ENCODE measurements at regions not wholly inside any gene's neighbourhood (a gene's known extent, or its start where the extent isn't known, plus 50 kb on each side); places are given as distances from the start of the nearest gene placed in this dataset.

DNA sequence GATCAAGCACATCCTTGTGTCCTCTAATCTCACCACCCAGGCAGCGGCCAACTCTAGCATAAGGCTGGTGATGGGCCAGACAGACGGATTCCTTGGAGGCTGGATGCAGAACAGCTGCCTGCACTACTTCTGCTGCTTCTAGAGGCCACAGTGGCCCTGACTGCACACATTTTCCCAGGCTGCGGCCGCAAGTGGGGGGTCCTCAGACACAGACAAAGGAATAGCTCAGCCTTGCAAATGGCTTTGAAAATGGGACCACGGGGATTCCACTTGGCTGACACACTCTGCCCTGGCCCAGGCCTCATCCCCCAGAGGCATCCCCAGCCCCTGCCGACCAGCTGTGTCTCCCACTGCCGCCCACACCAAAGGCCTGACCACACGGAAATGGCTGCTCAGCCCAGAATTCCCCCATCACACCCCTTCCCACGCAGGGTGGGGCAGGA lies 540.8 kb downstream of the BNC2 start:
- no peak for DNase-seq (ENCODE audit: extremely low read depth in 1 of 2, low read depth in 1 of 2)

GRCh38 chr9:16331031-16331430 lies 539.4 kb downstream of the BNC2 start:
- DNase-seq (ENCODE audit: extremely low read depth in 1 of 2, low read depth in 1 of 2): no peak

DNA sequence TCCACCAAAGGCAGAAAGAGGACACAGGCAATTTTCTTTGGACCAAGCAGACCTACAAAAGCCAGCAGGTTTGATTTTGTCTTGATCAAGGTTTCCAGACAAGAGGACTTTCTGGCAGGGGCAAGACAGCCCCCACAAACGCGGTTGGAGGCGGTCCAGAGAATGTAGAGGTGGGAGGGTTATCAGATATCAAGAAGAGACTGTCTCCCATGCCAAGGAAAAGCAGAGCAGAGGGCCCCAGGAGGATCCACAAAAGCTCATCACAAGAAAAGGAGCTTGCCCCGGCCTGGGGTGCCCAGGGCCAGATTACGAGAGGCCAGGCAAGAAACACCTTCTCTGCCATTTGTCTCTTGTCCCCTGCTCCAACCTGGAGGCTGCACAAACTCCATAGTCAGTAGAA lies 538.9 kb downstream of the BNC2 start:
- DNase-seq (ENCODE audit: extremely low read depth in 1 of 2, low read depth in 1 of 2): no peak

- no peak for DNase-seq (ENCODE audit: extremely low read depth in 1 of 2, low read depth in 1 of 2)
Observed at GRCh38 chr9:16333691-16334090, 536.8 kb downstream of the BNC2 start.

DNA sequence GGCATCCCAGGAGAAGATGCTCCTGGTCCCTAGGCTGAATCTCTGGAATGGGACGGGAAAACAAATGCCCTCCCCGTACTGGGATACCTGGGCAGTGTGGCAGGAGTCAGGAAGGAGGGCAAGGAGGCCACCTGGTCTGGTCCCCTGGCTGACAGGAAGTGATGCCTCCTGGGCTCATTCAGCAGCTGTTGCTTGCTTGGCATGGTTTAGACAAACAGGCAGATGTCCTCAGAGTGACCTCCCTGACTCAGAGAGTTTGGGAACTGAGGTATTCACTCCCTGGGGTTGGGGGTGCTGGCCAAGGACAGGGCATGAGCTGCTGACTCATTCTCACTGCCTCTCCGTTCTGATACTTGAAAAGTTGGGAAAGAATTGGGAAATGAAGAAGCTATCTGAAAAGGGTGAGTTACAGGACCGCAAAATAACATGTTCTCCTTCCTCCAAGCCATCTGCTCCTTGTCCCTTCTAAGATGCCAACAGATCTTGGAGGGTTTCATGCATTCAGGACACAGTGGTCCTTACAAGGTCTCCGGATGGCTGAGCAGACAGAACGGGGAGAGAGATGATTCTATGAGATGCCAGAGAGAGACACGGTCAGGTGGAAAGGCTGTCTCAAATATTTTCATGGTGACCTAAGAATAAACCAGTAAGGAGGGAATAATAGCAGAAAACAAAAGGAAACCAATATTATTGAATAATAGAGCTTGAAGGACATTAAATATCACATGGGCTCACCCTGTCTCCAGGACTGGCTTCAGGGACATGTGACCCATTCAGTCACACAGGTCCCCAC lies 534.5 kb downstream of the BNC2 start:
- no peak for DNase-seq (ENCODE audit: extremely low read depth in 1 of 2, low read depth in 1 of 2)

DNA sequence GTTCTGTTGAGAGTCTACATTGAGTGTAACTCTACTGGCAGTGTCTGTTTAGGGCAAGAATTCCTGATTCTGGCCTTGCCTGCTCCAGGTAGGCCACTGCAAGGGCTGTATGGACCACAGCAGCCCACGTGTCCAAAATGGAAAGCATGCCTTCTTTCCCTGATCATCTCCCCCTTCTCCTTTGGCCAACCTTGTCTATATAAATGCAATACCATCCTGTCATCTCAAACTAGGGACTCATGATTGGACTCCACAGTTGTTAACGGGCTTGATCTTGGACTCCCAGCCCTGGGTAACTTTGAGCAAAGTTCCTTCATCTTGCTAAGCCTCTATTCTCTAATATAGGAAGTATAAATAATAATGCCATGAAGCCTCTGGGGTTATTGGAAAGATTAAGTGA lies 533.6 kb downstream of the BNC2 start:
- no peak for DNase-seq (ENCODE audit: extremely low read depth in 1 of 2, low read depth in 1 of 2)

- no peak for DNase-seq (ENCODE audit: extremely low read depth in 1 of 2, low read depth in 1 of 2)
Observed at GRCh38 chr9:16337322-16338029, 533.0 kb downstream of the BNC2 start.

GRCh38 chr9:16341177-16341576 lies 529.3 kb downstream of the BNC2 start:
- no peak for DNase-seq (ENCODE audit: extremely low read depth in 1 of 2, low read depth in 1 of 2)

DNA sequence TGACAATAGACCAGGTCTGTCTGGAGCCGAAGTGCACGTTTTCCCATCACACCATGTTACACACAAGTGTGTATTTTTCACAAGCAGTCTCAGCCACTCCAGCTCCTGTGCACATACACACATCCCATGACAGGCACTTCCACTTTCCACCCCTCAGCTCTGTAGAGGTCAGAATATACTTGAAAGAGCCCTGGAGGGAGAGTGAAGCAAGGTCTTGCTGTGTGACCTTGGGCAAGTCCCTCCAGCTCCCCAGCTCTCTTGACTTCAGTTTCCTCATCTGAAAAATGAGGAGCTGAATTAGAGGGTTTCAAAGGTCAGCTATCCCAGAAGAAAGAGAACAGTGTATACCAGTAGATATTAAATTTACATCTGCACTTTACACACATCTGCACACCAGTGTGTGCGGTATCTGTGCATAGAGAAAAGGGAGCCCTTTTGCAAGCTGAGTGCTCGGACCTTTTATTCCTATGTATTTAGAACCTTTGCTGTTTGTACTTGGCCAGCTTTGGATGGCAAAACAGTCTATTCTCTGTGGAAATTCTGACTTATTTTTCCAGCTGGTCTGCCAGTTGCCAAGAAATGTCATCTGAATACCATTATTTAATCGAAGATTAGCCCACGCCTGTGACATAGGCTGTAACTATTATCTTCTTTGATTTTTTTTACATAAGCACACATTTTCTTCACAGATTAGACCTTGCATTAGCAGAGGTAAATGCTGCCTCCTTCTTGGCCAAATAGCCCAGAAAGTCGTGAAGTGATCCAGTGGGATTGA lies 528.0 kb downstream of the BNC2 start:
- no peak for DNase-seq (ENCODE audit: extremely low read depth in 1 of 2, low read depth in 1 of 2)

DNA sequence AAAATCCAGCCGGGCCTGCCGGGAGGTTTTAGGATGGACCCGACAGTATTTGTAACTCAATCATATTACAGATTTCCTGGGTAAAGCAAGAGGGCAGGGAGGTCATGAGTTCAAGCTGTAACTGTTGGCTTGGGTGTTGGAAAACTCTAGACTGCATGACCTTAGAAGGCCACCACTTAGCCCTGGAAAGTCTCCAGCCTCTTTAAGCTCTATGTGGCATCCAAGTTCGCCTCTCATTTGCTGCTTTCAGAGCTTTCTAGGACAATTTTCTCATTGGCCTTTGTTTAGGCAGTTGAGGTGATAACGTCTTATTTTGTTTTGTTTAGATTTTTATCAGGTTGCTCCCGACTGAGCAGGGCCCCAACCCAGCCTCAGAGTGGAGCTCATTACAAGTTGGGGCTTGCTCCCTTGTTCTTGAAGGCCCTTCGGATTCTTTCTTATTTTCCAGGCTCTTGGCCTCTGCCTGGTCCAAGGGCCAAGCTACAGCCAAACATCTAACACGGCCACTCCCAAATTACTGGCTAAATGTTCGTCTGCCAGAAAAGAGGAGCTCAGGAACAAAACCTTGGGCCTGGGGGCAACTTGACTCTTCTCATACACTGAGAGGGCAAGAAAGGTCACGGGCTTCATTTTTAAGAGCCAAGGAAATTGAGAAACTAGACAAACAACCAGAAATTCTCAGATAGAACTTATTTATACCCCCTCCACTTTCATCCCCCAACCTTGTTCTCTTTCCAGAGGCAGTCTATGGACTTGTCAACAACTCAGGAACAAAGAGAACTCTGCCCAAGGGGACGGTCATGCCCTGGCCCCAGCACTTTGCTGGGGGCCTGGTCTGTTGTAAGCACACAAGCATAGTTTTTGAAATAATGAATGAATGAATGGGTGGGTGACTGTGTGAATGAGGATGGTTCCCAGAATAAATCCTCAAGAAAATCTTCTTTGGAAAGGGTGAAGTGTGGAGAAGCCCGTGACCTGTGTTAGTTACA lies 526.9 kb downstream of the BNC2 start:
- DNase-seq (ENCODE audit: extremely low read depth in 1 of 2, low read depth in 1 of 2): no peak

- DNase-seq (ENCODE audit: extremely low read depth in 1 of 2, low read depth in 1 of 2): no peak
Observed at GRCh38 chr9:16344343-16344742, 526.1 kb downstream of the BNC2 start.

GRCh38 chr9:16345902-16346301 lies 524.6 kb downstream of the BNC2 start:
- no peak for DNase-seq (ENCODE audit: extremely low read depth in 1 of 2, low read depth in 1 of 2)

GRCh38 chr9:16347886-16348285 lies 522.6 kb downstream of the BNC2 start:
- no peak for DNase-seq (ENCODE audit: extremely low read depth in 1 of 2, low read depth in 1 of 2)

DNA sequence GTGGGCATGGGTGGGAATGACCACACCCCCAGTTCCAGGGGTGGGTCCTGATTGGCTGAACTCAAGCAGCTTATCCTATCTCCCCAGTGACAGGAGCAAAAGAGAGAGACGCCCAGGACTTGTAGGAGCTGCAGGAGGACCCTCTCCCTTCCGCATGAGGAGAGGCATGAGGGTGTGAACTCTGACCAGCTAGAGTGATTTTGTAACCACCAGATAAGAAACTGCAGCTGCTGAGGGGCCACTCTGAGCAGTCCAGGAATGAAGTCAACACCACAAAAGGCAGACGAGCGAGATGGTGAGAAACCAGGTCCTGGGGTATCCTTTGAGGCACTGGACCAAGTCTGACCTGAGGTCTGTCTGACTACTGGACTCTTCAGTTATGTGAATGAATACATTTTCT lies 521.9 kb downstream of the BNC2 start:
- no peak for DNase-seq (ENCODE audit: extremely low read depth in 1 of 2, low read depth in 1 of 2)

- no peak for DNase-seq (ENCODE audit: extremely low read depth in 1 of 2, low read depth in 1 of 2)
Observed at GRCh38 chr9:16352251-16352650, 518.2 kb downstream of the BNC2 start.

- DNase-seq (ENCODE audit: extremely low read depth in 1 of 2, low read depth in 1 of 2): no peak
Observed at GRCh38 chr9:16352791-16353401, 517.6 kb downstream of the BNC2 start.

DNA sequence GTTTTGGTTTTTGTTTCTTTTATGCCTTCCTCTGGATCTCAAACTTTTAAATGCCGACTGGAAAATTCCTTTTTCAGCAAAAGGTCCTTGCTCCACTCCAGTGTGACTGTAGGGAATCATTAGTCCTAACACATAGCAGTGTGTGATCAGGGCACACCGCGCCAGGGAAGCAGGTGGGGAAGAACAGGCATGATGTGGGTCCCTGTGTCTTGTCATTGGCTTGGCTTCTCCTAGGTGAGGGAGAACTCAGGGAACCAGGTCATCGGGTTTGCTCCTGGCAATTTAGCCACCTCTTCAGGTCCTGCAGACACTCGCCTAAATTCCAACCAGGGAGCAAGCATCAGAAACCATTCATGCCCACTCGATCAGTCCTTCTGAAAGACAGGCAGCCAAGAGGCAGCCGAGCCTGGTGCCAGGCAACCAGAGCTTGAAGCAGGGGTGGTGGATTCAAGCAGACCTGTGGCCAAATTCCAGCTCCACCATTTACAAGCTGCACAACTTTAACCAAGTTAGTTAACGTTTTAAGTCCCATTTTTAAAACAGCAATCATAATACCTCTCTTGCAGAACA lies 514.2 kb downstream of the BNC2 start:
- no peak for DNase-seq (ENCODE audit: extremely low read depth in 1 of 2, low read depth in 1 of 2)

DNA sequence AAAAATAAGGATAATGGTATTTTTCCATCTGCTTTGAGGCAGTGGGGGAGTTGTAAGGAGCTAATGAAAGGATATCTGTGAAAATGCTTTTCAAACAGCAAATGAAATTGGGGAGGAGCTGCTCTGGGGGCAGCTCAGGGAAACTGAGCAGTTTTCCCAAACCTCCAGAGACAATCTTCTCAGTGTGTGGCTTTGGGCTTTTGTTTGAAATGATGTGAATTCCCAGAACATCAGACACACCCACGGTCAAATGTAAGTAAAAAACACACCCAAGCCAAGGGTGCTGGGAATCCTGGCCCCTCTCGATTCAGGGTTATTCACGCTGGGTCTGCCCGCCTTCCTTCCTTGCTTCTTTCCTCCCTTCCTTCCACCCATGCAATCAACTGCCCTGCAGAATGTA lies 512.6 kb downstream of the BNC2 start:
- no peak for DNase-seq (ENCODE audit: extremely low read depth in 1 of 2, low read depth in 1 of 2)

DNA sequence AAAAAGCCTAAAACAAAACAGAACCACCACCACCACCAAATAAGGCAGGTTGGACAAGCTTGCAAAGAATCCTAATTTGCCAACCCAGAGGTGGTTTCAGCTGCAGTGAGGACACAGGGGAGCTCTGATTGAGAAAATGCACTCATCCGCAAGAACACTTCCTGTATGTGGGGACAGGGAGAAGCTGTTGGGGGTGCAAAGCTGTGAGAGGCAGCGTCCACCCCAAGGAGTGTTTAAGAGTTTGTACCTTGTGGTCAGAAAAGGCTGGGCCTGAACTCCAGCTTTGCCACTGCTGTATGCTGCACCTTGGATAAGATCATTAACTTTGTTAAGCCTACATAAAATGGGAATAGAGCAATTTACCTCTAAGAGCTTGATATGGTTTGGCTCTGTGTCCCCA lies 511.7 kb downstream of the BNC2 start:
- no peak for DNase-seq (ENCODE audit: extremely low read depth in 1 of 2, low read depth in 1 of 2)
